ENCODE measurements at regions not wholly inside any gene's neighbourhood (a gene's known extent, or its start where the extent isn't known, plus 50 kb on each side); places are given as distances from the start of the nearest gene placed in this dataset.

DNA sequence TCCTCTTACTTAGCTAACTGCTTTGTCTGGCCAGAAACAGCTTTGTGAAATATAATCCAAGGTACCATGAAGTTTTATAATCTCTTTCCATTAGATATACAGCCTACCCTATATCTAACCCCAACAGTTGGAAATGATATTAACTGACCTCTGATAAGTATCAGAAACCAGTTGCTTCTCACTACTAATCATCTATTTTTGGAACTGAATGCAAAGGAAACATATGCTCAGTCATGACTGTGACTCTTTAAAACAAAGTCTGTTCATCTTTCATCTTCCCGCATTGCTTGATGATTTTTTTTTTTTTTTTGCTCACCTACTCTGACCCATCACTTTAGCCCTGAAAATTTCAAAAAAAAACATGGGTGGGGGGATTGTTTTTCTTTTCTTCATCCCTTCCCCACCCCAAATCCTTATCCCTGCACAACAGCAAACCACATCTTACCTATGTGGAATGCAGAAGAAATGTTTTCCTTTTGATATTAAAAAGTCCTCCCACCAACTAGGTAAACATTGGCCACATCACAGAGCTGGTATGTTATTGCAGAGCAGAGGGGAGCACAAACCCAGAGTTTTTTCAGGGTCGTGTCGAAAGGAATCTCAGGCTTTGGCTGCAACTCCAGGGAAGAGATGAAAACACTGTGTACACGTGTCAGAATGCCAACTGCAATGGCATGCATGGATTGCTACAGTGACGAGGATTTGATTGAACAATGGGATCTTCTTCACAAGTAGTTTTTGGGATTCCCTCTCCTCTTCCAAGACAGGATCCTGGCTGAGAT is 137.3 kb downstream of the SLC30A10 start:
- no peak overlapping the region for H3K4me3 ChIP-seq (ENCODE audit: control insufficient read depth in 2 of 3, extremely low read depth in 1 of 3, insufficient read depth in 2 of 3, low read depth in 1 of 3, low read length in 3 of 3)
- no peaks in the 10 kb centered on the region for H3K79me2 ChIP-seq (ENCODE audit: control insufficient read depth, insufficient read depth, low read length)
- H4K20me1 ChIP-seq (ENCODE audit: control insufficient read depth, extremely low read depth, insufficient read depth, low read length): no peaks in the 10 kb centered on the region
- DNase-seq (ENCODE audit: low read depth, low spot score) (no peak), FAIRE-seq (no peak)
- TF ChIP-seq, protein P1, sequence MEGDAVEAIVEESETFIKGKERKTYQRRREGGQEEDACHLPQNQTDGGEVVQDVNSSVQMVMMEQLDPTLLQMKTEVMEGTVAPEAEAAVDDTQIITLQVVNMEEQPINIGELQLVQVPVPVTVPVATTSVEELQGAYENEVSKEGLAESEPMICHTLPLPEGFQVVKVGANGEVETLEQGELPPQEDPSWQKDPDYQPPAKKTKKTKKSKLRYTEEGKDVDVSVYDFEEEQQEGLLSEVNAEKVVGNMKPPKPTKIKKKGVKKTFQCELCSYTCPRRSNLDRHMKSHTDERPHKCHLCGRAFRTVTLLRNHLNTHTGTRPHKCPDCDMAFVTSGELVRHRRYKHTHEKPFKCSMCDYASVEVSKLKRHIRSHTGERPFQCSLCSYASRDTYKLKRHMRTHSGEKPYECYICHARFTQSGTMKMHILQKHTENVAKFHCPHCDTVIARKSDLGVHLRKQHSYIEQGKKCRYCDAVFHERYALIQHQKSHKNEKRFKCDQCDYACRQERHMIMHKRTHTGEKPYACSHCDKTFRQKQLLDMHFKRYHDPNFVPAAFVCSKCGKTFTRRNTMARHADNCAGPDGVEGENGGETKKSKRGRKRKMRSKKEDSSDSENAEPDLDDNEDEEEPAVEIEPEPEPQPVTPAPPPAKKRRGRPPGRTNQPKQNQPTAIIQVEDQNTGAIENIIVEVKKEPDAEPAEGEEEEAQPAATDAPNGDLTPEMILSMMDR (optimal IDR thresholded peaks at IDR 0.05 in 1 of 3, IDR thresholded peaks at IDR 0.05 in 1 of 3, conservative IDR thresholded peaks at IDR 0.05 in 1 of 3; ENCODE audit: extremely low read depth in 1 of 3, insufficient read depth in 2 of 3, low read length in 3 of 3): no peak
- no peak for TF ChIP-seq EZH2 (IDR thresholded peaks at IDR 0.05; ENCODE audit: low read length)
- no peak overlapping the region for H2AFZ ChIP-seq (ENCODE audit: control insufficient read depth, low read length)
- no peaks in the 10 kb centered on the region for H3K36me3 ChIP-seq (ENCODE audit: control insufficient read depth in 2 of 2, extremely low read depth in 1 of 2, insufficient read depth in 2 of 2, low read length in 2 of 2)
- H3K27me3 ChIP-seq (ENCODE audit: control insufficient read depth, extremely low read depth, insufficient read depth, low read length): no peaks in the 10 kb centered on the region
- no peaks in the 10 kb centered on the region for H3K9me1 ChIP-seq (ENCODE audit: control insufficient read depth, extremely low read depth, insufficient read depth, low read length)
- dilution Hi-C loops (cut with MboI; ENCODE audit: extremely low pct_ligation_motif_present, low sequenced_read_pairs): no loop called here
- H3K9ac ChIP-seq (ENCODE audit: control insufficient read depth, extremely low read depth, insufficient read depth, low read length): no peak overlapping the region
- H3K4me1 ChIP-seq (ENCODE audit: control insufficient read depth, extremely low read depth, insufficient read depth, low read length): no peaks in the 10 kb centered on the region
- H3K4me2 ChIP-seq (ENCODE audit: control insufficient read depth, extremely low read depth, insufficient read depth, low read depth, low read length): no peak overlapping the region
- no peak overlapping the region for H3K27ac ChIP-seq (ENCODE audit: control insufficient read depth, insufficient read depth, low read length)
- H3K9me3 ChIP-seq (ENCODE audit: control insufficient read depth, low read depth, low read length): no peaks in the 10 kb centered on the region

DNA sequence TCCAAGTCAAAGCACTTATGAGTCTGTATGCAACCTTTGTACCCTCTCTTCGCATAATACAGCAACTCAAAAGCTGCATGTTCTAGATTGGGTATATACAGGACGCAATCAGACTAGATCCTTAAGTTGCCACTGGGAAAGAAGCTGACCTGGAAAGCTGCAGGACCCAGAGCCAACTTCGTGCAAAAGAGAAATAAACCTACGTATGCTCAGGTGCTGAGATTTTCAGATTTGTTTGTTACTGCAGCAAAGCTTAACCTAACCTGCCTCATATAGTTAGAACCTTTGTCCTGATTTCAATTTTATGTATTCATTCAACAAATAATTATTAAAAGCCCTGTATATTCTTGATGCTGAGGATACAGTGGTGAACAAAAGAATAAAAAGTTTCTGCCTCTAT is 139.7 kb downstream of the SLC30A10 start:
- dilution Hi-C loops (cut with MboI; ENCODE audit: extremely low pct_ligation_motif_present, low sequenced_read_pairs): no loop called here
- Histone ChIP-seq H3K4me2 (ENCODE audit: control insufficient read depth, extremely low read depth, insufficient read depth, low read depth, low read length) (no peak overlapping the region), H3K9me3 (ENCODE audit: control insufficient read depth, low read depth, low read length) (no peaks in the 10 kb centered on the region), H2AFZ (ENCODE audit: control insufficient read depth, low read length) (no peak overlapping the region), H4K20me1 (ENCODE audit: control insufficient read depth, extremely low read depth, insufficient read depth, low read length) (no peaks in the 10 kb centered on the region), H3K36me3 (ENCODE audit: control insufficient read depth in 2 of 2, extremely low read depth in 1 of 2, insufficient read depth in 2 of 2, low read length in 2 of 2) (no peaks in the 10 kb centered on the region), H3K79me2 (ENCODE audit: control insufficient read depth, insufficient read depth, low read length) (no peaks in the 10 kb centered on the region), H3K9me1 (ENCODE audit: control insufficient read depth, extremely low read depth, insufficient read depth, low read length) (no peaks in the 10 kb centered on the region), H3K4me1 (ENCODE audit: control insufficient read depth, extremely low read depth, insufficient read depth, low read length) (no peaks in the 10 kb centered on the region), H3K27me3 (ENCODE audit: control insufficient read depth, extremely low read depth, insufficient read depth, low read length) (no peaks in the 10 kb centered on the region), H3K4me3 (ENCODE audit: control insufficient read depth in 2 of 3, extremely low read depth in 1 of 3, insufficient read depth in 2 of 3, low read depth in 1 of 3, low read length in 3 of 3) (no peak overlapping the region), H3K9ac (ENCODE audit: control insufficient read depth, extremely low read depth, insufficient read depth, low read length) (no peak overlapping the region), H3K27ac (ENCODE audit: control insufficient read depth, insufficient read depth, low read length) (no peak overlapping the region)
- FAIRE-seq: no peak
- TF ChIP-seq EZH2 (IDR thresholded peaks at IDR 0.05; ENCODE audit: low read length): no peak
- TF ChIP-seq, protein P1 (optimal IDR thresholded peaks at IDR 0.05 in 1 of 3, IDR thresholded peaks at IDR 0.05 in 1 of 3, conservative IDR thresholded peaks at IDR 0.05 in 1 of 3; ENCODE audit: extremely low read depth in 1 of 3, insufficient read depth in 2 of 3, low read length in 3 of 3): no peak
- DNase-seq (ENCODE audit: low read depth, low spot score): no peak
